NCI-H2081 treated with DMSO at 0.1 percent for 48 hours (cell line): ENCODE measurements at regions not wholly inside any gene's neighbourhood (a gene's known extent, or its start where the extent isn't known, plus 50 kb on each side); places are given as distances from the start of the nearest gene placed in this dataset.

Experiments used
- DNase-seq: peaks from one replicate; lab custom pipeline; 2025; lab: John Stamatoyannopoulos, UW

DNA sequence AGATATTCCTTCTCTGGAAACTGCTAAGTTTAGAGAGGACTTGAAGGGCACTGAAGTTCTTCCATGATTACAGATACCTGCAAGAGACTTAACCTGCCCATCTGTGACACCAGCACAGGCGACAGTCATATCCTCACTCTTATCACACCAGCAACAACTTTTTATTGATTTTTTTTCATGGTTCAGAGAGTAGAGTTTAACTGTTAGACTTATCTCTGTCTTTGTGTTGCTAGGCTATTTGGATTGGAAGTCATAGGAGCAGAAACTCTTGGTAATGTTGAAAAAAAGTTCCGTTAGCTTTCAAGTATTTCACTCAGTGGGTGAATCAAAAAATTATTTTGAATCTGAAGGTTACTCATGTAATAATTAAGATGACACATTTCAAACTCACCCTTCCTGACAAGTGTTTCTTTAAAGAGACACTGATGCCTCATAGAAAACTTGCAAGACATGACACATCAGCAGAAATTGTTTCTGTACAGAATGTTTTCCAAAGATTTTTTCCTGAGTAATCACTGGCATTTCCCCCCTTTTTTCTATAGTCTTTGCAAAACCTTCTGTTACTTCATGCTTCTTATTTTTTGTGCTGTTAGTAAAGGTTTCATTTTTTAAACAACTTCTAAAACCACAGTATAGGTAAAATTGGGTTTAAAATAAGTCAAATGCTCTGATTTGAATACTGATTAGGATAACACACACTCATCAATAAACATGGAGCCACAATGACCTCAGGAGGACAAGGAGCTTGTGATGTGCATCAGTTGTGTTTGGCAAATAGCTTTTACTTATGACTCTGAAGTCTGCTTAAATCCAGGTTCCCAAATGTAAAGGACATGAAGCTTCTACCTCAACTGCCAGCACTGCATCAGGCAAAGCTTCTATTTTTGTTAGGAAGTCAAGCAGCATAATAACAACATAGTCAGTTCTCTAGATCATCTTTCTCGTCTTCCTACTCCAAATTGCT lies 252.9 kb upstream of the MAN1A1 start:
- no peak for DNase-seq

DNA sequence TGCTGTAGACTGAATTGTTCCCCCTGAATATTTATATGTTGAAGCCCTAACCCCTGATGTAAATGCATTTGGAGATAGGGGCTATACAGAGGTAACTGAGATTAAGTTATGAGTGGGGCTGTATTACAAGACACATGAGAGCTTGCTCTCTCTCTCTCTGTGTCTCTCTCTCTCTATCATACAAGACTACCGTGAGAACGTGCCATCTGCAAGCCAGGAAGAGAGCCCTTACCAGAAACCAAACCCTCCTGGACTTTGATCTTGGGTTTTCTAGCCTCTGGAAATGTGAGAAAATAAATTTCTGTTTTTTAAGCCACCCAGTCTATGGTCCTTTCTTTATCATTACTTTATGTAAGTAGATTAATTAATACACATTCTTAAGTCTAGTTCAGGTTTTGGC lies 249.3 kb upstream of the MAN1A1 start:
- no peak for DNase-seq

DNA sequence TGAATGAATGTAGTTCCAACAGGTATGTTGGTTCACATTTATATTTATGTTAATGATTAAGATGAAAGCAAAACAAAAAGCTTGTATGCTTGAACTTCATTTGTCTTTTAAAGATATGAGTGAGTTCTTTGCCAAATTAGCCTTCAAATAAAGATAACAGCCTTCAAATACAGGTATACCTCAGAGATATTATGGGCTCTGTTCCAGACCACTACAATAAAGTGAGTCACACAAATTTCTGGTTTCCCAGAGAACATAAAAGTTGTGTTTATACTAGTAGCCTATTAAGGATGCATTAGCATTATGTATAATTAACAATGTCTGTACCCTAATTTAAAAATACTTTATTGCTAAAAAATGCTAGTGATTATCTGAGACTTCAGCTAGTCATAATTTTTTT lies 245.3 kb upstream of the MAN1A1 start:
- DNase-seq: no peak

DNA sequence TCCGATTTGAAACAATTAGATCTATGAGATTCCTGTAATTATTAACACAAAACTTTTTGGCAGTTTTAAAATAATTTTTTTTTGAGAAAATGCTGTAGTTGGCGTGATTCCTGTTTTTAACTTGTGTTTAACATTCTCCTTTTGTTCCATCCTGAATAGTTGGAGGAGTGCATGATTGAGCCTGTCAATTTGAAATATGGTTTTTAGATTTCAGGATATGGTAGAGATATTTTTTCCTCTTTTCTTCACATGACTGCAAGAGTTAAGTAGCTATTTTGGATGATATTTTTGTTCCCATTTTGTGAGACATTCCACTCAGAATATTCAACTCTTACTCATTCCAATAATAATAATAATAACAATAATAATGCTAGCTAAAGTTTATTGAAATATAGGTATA lies 241.7 kb upstream of the MAN1A1 start:
- no peak for DNase-seq

DNA sequence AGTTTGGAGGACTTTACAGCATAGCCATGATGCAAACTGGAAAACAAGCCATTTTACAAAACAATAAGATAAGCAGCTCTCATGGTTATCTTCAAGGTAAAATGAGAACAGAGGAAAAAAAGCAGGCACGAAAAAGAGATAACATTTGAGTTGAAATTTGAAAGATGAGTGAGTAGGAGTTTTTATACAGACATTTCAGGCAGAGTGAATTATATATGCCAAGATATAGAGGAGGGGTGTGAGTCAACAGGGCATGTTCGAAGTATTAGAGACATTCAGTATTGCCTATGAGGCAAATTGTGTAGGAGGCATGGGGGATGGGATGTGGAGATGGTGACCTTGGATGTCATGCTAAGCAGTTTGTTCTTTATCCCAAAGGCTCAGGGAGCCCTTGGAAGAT lies 240.5 kb upstream of the MAN1A1 start:
- no peak for DNase-seq

DNA sequence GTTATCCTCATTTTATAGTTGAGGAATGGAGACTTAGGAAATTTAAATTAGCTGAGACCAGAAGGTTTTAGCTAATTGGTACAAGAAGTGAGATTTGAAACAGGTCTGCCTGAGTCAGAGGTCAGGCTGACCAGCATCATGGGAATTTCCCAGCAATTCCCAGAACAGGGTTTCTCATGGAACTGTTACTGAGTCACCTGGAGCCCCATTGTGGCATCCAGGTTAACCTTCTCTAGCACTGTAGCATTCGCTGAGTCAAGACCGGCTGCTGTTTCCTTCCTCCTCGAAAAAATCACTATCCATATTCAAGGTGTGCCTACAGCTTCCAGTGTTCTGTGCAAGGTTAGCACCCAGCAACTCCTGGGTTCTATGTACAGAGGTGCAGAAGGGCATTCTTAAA lies 238.0 kb upstream of the MAN1A1 start:
- DNase-seq: no peak

DNA sequence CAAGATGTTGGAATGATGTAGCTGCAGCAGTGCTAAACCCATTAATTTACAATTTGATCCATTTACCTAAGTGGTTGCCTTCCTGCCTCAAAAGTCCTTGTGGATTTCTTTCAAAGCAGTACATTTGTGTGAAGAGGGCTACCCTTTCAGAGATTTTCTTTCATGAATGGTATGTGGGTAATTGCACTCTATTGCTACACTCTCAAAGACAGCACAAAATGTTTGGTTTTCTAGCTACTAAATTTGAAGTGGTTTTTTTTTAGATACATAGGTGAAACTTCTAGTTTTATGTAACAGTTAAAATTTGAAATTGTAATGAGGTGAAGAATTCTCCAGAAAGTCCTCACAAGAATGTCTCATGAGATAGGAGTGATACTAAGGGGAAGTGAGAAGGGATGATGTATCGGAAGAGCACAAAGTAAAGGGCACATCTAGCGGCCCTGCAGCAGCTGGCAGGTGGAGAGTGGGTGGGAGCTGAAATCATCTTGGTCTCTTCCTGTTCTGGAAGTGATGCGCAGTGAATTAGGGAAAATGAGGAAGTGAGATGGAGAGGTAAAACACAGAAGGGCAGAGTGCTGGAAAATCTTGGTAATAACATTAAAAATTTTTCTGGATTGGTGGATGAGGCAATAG lies 236.8 kb upstream of the MAN1A1 start:
- no peak for DNase-seq

DNA sequence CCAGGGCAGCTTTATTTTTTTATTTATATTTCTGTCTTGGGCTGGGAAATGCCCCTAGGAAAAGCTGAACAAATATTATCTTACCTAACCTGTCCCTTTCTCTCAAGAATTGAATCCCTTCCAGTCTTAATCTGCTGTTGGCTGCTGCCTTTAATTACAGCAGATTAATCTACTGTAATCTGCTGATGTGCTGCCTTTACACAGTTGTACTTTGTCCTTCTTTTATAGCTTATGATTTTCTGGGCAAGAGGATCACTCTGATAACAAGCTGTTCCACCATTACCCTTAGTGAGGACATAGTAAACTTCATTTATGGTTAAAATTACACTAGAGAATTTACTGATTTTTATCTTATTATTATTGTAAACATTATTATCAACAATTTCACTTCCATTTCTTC lies 234.5 kb upstream of the MAN1A1 start:
- no peak for DNase-seq

DNA sequence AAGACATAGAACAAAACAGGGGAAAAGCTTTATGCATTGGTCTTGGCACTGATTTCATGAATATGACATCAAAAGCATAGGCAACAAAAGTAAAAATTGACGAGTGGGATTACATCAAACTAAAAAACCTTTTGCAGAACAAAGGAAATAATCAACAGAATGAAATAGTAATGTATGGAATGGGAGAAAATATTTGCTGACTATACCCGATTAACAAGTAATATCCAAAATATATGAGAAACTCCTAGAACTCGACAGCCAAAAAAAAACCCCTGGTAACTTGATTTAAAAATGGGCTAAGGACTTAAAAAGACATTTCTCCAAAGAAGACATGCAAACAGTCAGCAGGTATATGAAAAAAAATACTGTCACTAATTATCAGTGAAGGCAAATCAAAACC lies 231.7 kb upstream of the MAN1A1 start:
- no peak for DNase-seq

DNA sequence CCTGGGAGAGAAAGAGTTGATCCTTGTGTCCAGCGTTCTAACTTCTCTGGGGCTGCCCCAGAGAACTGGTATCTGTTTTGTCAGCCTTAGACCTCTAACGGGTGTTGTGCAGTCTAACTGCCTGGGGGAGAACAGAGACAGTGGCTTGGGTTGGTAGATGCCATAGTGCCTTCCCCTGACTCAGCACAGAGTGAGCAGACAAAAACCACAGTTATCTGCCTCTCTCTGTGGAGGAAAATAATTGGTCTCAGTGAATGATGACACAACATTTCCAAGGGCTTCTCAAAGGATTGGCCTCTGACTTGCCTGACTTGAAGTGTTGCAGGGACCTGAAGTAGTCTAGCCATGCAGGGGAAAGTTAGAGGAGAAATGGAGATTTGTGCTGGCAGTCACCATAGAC lies 226.2 kb upstream of the MAN1A1 start:
- no peak for DNase-seq

DNA sequence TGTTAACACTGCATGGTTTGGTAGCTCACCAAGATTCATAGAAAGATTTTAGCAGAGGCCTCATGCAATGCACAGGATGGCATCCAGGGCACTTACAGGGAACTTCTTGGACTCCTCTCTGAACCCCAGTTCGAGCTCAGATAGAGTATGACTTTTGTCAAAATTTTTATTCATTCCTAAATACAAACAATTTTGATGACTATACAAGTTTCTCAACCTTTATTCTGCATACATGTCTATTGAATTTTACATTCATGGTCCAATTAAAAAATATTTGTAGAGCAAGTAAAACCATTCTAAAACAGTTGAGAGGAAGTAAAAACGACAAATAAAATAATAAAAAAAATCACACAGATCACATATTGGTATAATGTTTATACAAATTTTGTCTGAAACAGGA lies 219.0 kb upstream of the MAN1A1 start:
- DNase-seq: no peak

DNA sequence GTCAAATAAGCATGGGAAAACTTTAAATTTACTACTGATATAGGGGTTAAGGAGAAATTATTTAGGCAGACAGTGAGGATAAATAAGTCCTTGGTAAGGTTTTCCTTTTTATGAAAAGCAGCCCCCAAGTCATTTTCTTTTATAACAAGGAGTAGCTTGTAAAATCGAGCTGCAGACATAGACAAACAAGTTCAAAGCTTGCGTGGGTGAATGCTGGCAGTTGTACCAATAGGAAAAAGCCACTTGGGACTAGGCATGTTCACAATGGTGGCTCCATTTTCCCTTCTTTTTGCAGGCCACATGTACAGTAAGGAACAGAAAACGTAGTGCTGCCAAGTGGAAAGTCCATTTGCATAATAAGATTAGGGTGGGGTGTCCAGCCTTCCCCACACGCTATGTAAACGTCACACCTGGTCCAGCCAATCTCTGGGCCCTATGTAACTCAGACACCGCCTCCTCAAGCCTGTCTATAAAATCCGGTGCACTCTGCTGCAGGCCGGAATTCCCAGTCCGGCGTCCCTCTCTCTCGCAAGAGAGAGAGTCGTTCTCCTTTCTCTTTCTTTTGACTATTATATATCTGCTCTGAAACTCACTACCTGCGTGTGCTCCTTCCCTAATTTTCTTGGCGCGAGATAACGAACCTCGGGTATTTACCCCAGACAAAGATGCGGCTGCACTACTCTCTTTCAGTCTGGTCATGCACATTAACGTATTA lies 217.1 kb upstream of the MAN1A1 start:
- no peak for DNase-seq

DNA sequence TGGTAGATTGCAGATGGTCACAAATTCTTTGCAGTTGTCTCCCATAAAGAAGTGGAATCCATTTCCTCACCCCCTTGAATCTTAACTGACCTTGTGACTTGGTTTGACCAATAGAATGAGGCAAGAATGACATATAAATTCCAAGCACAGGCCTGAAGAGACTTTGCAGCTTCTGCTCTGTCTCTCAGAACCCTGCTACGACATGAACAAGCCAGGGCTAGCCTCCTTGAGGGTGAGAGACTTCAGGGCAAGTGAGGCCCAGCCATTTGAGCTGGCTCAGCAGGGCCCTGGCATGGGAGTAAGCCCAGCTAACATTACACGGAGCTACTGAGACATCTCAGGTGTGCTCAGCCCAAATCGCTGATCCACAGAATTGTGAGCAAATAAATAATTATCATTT lies 216.3 kb upstream of the MAN1A1 start:
- DNase-seq: no peak

DNA sequence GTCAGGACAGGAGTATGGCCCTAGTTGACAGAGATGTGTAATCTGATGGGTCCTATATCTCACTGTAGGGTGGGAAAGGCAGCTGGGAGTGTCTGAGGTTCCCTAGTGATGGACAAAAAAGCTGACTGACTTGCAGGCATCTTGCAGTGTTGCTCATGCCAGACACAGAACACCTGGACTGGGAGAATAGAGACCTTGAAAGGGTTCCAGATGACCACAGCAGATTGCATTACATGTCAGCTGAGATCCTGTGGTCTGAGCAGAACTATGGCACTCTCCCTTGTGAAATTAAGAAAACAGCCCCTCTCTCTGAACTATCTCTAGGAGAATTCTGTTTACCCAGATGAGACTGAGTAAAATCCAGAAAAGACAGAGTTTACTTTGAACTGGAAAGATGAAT lies 212.6 kb upstream of the MAN1A1 start:
- no peak for DNase-seq

DNA sequence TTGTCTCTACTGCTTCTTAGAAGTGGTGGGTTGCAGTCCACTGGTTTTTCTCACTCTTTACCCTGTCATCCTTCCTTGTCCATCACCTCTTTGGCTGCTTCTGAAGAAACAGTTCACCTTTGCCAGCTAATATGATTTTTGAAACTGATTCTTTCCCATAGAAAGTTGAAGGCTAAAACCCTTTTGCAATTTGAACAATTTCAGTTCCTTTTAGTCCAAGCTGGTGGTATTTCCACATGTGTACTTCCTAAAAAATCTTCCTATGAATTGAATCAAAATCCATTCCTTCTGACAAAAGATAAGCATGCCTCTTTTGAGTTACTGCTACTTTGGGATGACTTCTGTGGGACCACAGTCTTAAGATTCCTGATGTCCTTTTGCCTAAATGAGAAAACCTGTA lies 210.0 kb upstream of the MAN1A1 start:
- no peak for DNase-seq

DNA sequence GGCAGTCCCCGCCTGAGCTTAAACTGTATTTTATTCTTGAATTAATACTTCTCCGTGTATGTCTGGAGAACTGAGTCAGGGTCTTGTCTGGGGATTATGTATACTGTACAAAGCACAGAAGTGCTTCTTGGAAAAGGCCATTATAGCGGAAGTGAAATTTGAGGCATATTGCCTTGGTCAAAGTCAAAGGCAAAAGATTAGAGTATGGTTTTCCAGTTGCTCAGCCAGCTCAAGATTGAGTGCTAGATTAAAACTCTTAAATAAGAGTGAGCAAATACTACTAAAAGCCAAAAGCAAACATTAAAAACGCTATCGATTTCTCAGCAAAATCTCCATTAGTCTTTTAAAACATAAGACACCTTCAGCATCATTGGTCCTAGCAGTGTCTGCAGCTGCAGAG lies 207.7 kb upstream of the MAN1A1 start:
- DNase-seq: no peak

DNA sequence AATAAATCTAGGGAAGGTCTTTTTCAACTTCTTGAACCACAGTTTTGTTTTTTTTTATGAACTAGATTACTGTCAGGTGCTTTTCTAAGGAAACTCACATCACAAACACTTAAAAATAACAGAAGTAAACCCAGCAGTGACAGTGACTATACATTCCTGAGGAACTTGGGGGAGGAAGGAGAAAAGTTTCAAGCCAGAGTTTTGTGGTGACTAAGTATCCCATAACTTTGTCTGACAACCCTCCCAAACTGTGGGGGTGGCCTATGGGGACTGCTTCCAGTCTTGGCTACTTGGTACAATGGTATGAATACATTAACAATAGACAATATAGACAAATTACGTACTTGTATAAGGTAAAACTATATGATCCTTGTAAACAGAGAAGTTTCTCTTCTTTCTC lies 202.5 kb upstream of the MAN1A1 start:
- no peak for DNase-seq

DNA sequence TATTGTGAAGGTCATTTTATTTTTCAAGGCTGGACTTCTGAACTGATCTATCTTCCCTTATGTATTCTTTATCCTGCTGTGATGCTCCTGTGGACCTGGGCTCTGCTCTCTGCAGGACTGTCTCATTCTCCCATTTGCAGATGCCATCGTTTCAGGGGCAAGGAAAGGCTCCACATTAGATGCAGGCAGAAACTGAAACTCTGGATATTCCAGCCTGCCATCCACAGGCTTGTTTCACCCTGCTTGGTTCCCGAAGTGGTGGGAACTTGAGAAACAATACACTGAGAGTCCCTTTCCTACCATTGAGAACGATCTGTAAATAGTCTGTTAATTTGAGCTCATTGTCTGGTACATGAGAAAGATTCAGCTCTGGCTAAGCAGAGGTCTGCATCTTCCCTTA lies 197.5 kb upstream of the MAN1A1 start:
- DNase-seq: no peak

DNA sequence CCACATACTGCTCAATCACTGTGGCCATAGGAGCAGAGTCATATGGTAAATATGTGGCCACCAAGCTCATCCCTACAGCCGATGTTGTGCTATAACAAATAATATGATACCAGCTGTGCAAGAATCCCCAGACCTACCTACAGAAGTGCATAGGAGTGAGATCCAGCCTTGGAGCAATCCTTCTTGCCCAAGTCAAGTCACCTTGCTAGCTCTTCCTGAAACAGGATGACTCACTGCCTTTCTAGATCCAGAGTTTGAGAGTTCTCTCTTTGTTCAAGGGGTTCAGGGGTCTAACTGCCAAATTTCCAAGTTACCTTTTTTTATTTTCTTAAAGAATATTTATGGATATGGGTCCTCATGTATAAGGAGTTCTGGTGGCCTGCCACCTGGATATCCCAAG lies 195.7 kb upstream of the MAN1A1 start:
- DNase-seq: no peak

DNA sequence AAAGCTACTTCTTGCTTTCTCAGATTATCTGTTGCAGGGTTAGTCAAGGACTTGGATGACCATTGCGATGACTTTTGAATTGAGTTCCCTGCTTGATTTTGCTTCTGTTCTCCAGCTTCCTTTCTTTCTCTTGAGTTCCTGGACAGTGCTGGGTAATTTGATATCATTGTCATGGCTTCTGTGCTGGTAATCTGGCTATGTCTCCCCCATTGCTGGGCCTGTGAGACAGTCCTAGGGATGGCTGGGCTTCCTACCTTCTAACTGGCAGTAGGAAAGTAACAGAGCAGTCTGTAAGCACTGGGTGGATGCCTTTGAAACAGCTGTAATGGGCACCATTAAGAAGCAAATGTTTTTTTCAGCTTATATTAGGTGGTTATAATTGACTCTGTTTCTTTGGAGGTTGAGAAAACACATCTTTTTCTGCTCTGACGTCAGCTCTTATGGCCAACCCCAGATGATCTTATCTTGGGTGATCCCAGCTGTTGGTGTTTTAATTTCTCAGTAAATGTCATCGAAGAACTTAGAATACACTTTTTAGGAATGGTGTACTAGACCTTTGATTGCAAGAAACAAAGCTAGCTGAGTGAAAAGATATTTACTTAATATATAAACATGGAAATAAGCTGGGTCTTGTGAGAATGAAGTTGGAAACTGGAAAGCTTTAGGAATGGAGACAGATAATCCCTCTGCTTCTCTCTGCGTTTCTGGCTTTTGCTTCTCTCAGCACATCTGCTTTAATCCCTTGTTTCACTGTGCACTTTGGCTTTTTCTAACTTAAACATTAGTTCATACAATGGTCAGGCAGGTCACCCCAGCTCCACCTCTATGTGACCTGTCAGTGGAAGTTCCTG lies 195.0 kb upstream of the MAN1A1 start:
- no peak for DNase-seq

DNA sequence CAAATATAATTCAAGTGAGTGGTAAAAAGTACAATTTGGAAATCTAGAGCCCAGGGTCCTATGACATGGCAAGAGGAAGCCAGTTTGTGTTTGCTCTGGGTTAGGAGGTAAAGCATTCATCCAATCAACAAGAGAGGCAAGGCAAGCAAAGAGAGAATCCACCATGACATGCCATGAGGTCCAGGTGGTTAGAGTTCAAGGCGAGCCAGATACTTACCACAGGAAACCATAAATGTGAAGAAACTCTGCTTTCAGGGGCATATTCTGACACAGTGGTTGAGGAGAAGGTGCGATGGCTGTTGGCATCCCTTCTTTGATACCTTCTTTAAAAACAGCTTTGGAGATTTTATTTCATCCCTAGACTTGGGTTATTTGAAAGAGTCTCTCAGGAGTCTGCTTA lies 193.8 kb upstream of the MAN1A1 start:
- no peak for DNase-seq

DNA sequence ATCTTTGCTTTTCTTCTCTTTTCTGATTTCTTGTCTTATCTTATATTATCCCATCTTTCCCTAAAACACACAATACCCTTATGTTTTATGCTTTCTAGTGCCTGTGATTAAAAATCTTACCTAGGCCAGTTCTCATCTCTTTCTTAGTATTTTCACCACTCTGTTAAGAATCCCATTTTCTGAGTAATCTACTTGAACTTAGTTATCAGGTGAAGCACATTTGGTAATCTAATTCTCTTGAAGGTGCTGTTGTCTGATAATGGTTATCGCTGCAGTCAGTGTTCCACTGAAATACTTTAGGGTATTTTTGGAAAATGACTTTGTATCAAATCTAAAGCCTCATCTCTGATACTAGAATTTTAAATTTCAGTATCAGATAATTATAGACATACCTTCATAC lies 192.5 kb upstream of the MAN1A1 start:
- no peak for DNase-seq
